KMS-11 (cell line): ENCODE measurements at regions not wholly inside any gene's neighbourhood (a gene's known extent, or its start where the extent isn't known, plus 50 kb on each side); places are given as distances from the start of the nearest gene placed in this dataset.

Experiments used
- H2AFZ ChIP-seq: fragments of 200-600 bp; sonication (generic); 2 replicates; pipeline ENCODE4 v1.6.1; 2016; ENCODE audit warnings: antibody characterized with exemption, mixed run types, low read depth
- H3K27ac ChIP-seq: fragments of 200-600 bp; sonication (generic); 2 replicates; pipeline ENCODE4 v1.6.1; 2016; ENCODE audit warnings: mild to moderate bottlenecking, mixed run types
- H3K27me3 ChIP-seq: fragments of 200-600 bp; sonication (generic); 2 replicates; pipeline ENCODE4 v1.6.1; 2017; ENCODE audit warnings: mild to moderate bottlenecking, low read depth, mixed run types, moderate library complexity; ENCODE audit not compliant: insufficient read depth
- H3K36me3 ChIP-seq: fragments of 200-600 bp; sonication (generic); 2 replicates; pipeline ENCODE4 v1.6.1; 2017; ENCODE audit warnings: mild to moderate bottlenecking, mixed run types; ENCODE audit not compliant: insufficient read depth
- H3K4me1 ChIP-seq: fragments of 200-600 bp; sonication (generic); 2 replicates; pipeline ENCODE4 v1.6.1; 2016; ENCODE audit warnings: mild to moderate bottlenecking, low read depth, mixed run types; ENCODE audit not compliant: poor library complexity, severe bottlenecking
- H3K4me2 ChIP-seq: fragments of 200-600 bp; sonication (generic); 2 replicates; pipeline ENCODE4 v1.7.0; 2016; ENCODE audit warnings: mild to moderate bottlenecking, mixed run types
- H3K4me3 ChIP-seq: fragments of 200-600 bp; sonication (generic); IDR thresholded peaks from 2 replicates; pipeline ENCODE4 v1.6.1; 2017; ENCODE audit warnings: low read depth, low read length, mixed read lengths; ENCODE audit not compliant: insufficient read depth
- H3K79me2 ChIP-seq: fragments of 200-600 bp; sonication (generic); 2 replicates; pipeline ENCODE4 v1.6.1; 2016; ENCODE audit warnings: low read depth, mixed run types; ENCODE audit not compliant: insufficient read depth
- H3K9ac ChIP-seq: fragments of 200-600 bp; sonication (generic); 2 replicates; pipeline ENCODE4 v1.6.1; 2016; ENCODE audit warnings: mild to moderate bottlenecking, mixed run types
- H4K20me1 ChIP-seq: fragments of 200-600 bp; sonication (generic); 2 replicates; pipeline ENCODE4 v1.6.1; 2016; ENCODE audit warnings: mild to moderate bottlenecking, mixed run types; ENCODE audit not compliant: insufficient read depth
- CTCF ChIP-seq: fragments of 200-600 bp; sonication (generic); conservative IDR thresholded peaks from 2 replicates; pipeline ENCODE4 v1.6.1; 2017; ENCODE audit warnings: low read depth, mild to moderate bottlenecking, antibody characterized with exemption, low read length, moderate library complexity, mixed read lengths

DNA sequence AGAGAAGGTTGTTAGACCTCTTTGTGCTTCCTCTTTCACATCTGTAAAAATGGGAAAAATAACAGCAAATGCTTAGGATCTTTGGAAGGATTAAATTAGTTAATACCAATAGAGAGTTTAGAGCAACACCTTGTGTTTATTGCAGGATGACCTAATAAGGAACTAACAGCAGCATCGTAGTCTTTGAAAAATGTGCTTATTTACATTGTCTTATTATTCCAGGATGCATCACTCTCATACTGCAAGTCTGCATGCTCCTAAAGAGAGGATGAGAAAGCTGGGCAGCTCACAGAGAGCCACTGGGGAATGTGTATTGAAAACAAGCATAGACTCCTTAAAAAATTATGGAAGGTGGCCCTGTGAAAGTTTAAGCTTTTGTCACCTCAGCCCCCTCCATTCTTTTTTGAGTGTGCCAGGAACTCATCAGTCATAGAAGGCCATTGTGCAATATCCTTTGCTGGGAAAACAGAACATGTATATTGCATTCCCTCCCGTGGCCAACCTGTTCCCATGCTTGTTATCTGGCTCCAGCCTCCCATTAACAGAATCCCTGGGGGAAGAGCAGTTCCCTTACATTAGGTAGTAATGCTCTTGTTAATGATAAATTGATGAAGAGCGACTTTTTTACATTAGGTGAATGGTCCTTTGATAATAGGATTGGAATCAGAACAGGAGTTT lies 180.7 kb downstream of the ZNF326 start:
- no peaks in the 10 kb centered on the region for H3K36me3 ChIP-seq
- H3K4me2 ChIP-seq = no peak overlapping the region

DNA sequence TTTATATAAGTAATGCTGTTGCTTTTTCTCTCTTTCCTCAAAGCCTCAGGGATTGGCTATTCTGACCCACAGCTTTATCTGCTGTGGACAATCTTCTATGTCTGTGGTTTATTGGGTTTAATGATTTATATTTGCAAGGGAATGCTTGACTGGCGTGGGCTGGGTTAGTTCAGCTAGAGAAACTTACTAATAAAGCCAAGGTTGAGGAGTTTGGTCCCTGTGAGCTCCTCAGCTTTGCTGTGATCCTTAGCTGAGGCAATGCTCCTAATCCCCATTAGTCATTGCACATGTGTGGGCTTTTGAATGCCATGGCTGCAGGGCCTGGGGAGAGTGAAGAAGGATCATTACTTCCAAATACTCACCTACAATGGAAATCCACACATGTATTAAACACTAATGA lies 179.3 kb downstream of the ZNF326 start:
- Histone ChIP-seq H3K27me3 (no peaks in the 10 kb centered on the region), H3K4me2 (no peak overlapping the region), H3K27ac (no peak overlapping the region), H4K20me1 (no peaks in the 10 kb centered on the region), H2AFZ (no peak overlapping the region), H3K79me2 (no peaks in the 10 kb centered on the region), H3K9ac (no peak overlapping the region), H3K4me3 (no peak overlapping the region), H3K36me3 (no peaks in the 10 kb centered on the region), H3K4me1 (no peaks in the 10 kb centered on the region)
- no peak for TF ChIP-seq CTCF

More for the DNA sequence above, 180.7 kb downstream of the ZNF326 start:
- Histone ChIP-seq H3K27ac (no peak overlapping the region), H3K9ac (no peak overlapping the region), H3K79me2 (no peaks in the 10 kb centered on the region), H2AFZ (no peak overlapping the region), H3K4me1 (no peaks in the 10 kb centered on the region), H4K20me1 (no peaks in the 10 kb centered on the region), H3K27me3 (no peaks in the 10 kb centered on the region), H3K4me3 (no peak overlapping the region)
- TF ChIP-seq CTCF = no peak

GRCh38 chr1:90162216-90162615 lies 167.3 kb downstream of the ZNF326 start:
- peaks cover under 1% of the 10 kb centered on the region for H3K4me1 ChIP-seq
- no peak overlapping the region for H3K4me3 ChIP-seq
- H3K36me3 ChIP-seq = no peaks in the 10 kb centered on the region
- no peak for TF ChIP-seq CTCF
- no peaks in the 10 kb centered on the region for H3K27me3 ChIP-seq
- H2AFZ ChIP-seq = no peak overlapping the region
- no peaks in the 10 kb centered on the region for H4K20me1 ChIP-seq
- no peaks in the 10 kb centered on the region for H3K79me2 ChIP-seq
- H3K9ac ChIP-seq = no peak overlapping the region
- no peak overlapping the region for H3K4me2 ChIP-seq
- no peak overlapping the region for H3K27ac ChIP-seq

GRCh38 chr1:90161625-90162024 lies 166.7 kb downstream of the ZNF326 start:
- Histone ChIP-seq H3K27ac (no peak overlapping the region), H3K4me3 (no peak overlapping the region), H3K4me1 (peaks cover 6% of the 10 kb centered on the region), H3K79me2 (no peaks in the 10 kb centered on the region), H2AFZ (no peak overlapping the region), H3K9ac (no peak overlapping the region), H3K4me2 (no peak overlapping the region), H3K36me3 (no peaks in the 10 kb centered on the region), H4K20me1 (no peaks in the 10 kb centered on the region), H3K27me3 (no peaks in the 10 kb centered on the region)
- no peak for TF ChIP-seq CTCF
